IMR-90 (cell line): ENCODE measurements at regions not wholly inside any gene's neighbourhood (a gene's known extent, or its start where the extent isn't known, plus 50 kb on each side); places are given as distances from the start of the nearest gene placed in this dataset.

Experiments used
- CTCF ChIP-seq: conservative IDR thresholded peaks from 2 replicates; pipeline ENCODE4 v1.5.1; 2012; ENCODE audit warnings: mild to moderate bottlenecking, low read depth, low read length, improper control_type of control experiment

- no peak for TF ChIP-seq CTCF
These were observed 340.4 kb downstream of the CDC5L start (continued) for GRCh38 chr6:44727651-44728630.
